GM21423 (cell line): ENCODE measurements at regions not wholly inside any gene's neighbourhood (a gene's known extent, or its start where the extent isn't known, plus 50 kb on each side); places are given as distances from the start of the nearest gene placed in this dataset.

Source experiments
- ATAC-seq: cut with Tn5 transposase; IDR thresholded peaks from one replicate; pipeline ENCODE4 v1.9.1; 2021; ENCODE audit warnings: mild to moderate bottlenecking, moderate library complexity; ENCODE audit not compliant: unreplicated experiment

DNA sequence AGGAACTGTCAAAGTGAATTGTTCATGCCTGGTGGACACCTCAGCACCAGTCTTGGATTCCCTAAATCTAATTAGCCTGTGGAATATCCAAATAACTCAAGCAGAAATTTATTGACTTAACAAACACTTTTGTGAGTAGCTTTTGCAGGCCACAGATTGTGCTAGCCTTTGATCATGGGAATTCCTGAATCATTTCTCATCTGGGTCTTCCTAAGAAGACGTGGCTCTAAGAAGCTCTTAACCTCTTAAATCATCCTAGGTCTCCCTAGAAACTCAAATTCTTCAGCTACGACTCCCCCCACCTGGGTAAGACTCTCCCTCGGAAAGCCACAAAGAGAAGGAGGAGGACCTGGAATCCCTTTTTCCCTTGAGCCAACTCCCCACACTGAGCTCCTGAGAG lies 53.8 kb upstream of the PSEN2 start:
- no peak for ATAC-seq

DNA sequence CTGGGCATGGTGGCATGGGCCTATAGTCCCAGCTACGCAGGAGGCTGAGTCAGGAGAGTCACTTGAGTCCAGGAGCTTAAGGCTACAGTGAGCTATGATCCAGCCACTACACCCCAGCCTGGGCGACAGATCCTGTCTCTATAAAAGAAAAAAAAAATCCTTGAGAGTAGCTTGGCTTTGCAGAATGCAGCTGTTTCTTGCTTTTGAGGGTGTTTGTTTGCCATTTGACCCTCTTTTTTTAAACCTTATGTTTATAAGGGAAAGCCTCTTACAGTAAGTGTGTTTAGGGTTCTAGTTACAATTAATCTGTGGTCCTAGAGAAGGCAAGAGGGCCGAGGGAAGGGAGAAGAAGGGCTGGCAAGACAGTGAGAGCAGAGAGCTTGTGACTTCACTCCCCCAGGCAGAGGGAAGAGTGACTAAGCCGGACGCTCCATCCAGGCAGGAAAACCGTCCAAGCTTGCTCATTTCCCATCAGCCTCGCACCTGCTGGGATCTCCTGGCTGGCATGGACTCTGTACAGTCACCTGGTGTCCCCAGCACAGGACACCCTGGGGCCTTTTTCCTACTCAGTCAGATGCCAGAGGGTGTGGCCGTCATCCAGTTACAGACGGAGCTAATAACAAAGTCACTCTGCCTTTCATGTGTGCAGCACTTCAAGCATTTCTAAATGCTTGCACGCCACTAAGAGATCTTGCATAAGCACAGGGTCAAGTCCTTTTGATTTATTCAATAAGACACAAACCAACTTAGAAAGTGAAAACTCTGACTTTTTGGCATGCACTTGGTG lies 55.5 kb upstream of the PSEN2 start:
- ATAC-seq: no peak

DNA sequence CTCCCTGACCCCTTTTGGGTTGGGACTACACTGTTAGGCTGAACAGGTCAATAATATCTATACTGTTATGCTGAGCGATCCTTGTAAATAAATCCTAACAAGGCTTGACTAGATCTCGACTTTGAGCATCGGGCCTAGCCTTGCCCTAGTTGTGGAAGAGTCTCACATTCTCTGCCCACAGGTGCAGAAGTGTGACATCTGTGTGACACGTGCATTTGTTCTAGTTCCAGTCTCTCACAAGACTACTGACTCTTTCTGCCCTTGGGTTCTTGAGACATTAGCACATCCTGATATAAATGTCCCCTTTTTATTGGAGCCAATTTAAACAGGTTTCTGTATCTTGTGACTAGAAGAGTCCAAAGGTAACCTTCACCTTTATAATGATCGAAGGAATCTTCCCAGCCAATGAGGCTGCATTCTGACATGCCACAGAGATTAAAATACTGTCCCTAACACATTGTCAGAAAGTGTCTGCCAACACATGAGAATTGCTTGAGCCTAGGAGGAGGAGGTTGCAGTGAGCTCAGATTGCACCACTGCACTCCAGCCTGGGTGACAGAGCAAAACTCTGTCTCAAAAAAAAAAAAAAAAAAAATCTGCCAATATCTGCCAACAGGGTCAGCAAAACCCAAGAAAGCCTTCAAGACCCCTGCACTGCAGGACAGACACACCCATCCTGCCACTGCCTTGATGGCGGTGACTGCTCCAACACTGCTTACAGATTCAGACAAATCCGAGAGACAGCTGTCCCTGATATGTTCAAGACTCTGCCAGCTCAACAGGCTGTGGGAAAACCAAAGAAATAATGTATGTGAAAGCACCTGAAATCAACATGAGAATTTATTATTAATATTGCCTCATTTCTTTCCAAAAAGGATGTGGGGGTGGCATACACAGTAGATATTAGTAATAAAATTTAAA lies 56.5 kb upstream of the PSEN2 start:
- ATAC-seq: no peak

DNA sequence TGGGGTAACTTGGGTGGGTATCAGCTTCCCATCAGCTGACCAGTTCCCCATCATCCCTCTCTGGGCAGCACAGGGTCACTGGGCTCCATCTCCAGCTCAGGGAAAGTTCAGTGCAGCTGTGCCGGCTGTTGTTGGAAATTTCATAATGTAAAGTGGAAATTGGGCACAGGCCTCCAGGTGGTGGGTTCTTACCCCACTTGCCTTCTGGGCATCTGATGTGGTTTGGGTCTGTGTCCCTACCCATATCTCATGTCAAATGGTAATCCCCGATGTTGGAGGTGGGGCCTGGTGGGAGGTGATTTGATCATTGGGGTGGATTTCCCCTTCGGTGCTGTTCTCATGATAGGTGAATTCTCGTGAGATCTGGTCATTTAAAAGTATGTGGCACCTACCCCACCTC lies 59.7 kb upstream of the PSEN2 start:
- ATAC-seq: no peak

DNA sequence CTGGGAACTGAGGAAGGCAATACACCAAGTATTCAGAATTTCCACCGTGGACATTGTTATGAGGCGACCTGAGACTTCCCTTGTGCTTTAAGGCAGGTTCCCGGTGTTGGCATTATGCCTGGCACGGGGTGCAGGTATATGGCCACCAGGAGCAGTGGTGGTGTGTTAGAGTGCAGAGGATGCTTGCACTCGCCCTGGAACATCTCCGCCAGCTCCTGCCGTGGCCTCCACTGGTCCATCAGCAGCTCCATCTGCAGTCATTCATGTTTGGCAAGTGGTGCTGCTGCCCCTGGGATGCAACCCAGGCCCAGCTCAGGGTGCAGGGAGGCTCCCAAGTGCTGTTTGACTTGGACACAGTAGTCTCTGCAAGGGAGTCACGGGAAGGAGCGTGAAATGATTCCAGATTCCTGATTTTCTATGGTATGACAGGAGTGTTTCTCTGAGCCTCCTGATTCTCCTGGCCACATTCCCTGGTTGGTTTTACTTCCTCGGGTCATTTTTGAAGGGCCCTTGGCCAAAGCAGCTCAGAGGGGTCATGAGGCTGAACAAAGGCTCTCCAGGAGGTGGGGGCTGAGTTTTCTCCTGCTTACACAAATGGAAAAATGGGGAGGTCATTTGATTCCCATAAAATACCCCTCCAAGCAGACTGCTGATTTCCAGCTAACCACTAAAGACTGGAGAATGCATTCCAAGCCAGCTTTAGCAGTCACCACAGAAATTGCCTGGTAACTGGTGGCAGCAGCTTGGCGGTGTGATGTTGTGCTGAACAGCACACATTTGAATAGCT lies 60.4 kb upstream of the PSEN2 start:
- ATAC-seq: no peak

DNA sequence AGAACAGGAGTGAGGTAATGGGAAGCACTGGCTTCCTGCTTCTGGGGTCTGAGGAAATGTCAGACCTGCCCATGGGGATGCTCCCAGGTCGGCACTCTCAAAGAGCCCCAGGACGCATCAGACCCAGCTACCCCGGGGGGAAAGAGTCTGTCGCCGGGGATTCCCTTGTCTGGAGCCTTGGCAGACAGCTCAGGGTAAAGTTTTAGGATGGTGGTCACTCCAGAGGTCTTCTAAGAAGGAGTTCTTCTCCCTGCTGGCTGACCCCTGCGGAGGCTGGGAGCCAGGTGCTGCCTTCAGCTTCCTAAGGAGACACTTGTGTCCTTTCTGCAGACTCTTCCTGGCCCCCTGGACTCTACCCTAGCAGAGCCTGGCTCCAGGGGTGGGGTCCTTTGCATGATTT lies 61.9 kb upstream of the PSEN2 start:
- ATAC-seq: no peak

DNA sequence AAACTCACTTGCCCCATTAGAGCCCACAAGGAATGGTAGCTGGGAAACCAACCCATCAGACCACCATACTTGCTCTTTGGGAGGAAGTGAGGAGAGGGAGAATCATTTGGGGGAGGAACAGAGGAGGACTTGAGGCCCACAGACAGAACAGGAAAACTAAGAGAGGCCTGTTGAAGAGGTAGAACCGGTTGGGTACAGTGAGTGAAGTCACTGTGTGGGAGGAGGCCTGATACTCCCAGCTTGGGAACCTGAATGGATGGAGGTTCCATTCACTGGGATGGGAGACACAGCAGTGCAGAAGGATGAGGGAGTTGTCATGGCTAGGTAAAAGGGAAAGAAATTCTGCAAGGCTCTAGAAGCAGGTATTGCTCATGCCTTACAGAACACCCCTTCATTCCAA lies 63.4 kb upstream of the PSEN2 start:
- ATAC-seq: no peak

DNA sequence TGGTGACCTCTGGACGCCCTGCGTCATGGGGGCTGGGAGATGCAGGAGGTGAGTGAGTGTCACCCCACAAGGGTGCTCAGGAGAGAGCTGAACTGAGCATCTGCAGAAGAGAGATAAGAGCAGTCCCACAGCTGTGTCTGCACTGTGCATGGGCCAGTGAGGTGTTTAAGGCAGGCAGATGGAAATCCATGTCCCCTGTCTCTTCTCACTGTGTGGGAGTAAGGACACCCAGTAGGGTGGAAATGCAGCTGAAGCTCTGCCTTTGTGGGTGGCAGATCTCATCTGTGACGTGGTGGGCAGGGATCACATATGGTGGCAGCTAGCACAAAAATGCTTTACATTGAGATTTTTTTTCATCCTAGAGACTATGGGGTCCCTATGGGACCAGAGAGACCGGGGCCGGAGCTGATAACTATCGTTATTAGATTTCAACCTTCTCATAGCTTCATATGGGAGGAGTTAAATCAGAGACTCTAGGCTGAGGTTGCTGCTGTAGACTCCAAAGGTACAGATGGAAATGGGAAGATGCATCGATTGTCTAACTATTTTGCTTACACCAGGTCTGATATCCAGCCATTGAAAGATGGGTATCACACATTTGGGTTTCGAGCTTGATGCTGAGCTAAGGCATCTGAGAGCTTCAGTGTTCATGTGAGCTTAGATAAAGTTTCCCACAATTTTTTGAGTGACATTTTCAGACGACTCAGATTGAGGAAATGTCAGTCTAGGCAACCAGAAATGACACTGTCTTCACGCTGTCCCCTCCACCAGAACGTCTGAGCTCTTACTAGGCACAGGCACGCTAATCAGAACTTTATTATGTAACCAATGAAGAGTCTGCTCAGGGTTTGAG lies 65.3 kb upstream of the PSEN2 start:
- ATAC-seq: no peak

DNA sequence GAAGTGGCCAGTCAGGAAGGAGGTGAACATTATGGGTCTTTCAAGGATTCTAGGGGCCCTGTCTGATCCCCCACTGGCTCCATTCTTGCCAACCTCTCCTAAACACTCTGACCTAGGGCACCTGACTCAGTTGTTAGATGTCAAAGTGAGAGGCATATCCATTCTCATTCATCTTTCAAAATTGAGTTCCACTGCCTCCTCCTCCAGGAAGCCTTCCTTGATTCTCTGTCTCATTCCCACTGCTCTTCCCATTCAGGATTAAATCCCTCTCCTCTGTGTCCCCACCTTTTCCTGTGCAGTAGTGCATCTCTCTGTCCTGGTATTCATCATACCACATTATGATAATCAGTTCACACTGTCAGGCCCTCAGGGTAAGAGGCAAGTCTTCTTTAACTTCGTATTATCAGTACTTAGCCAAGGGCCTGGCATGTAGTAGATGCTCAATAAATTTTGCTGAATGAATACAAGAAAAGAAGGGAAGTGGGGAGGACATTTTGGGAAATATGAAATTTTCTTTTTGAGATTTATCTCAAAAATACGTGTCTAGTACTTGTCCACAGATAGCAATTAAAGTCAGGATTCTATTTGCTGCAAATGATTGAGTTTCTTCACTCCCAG lies 61.8 kb upstream of the ITPKB start:
- ATAC-seq: no peak

DNA sequence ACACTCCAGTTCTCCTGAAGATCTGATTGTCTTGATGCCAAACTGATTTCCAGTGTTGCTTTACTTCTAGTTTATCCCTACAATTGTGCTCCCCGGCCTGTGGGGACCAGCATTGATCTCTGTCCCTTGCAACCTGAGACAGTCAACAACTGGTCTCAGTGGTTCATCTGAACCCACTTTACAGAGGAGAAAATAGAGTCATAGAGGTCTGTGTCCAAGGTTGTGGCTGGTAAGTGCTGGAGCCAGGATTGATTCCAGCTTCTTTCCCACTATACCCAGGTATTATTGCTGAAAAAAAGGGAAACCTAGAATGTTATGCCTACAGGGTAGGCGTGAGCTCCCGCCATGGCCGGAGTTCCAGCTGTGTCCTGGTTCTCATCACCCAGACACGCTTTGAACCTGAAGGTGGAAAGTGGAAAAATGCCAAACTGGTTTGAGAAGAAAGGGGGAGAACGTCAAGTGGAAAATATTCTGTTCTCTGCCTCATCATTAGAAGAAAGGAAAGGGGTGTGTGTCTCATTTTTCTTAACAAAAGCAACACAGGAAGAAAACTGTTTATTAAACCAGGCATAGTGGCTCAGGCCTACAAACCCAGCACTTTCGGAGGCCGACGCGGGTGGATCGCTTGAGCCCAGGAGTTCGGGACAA lies 60.7 kb upstream of the ITPKB start:
- ATAC-seq: no peak

DNA sequence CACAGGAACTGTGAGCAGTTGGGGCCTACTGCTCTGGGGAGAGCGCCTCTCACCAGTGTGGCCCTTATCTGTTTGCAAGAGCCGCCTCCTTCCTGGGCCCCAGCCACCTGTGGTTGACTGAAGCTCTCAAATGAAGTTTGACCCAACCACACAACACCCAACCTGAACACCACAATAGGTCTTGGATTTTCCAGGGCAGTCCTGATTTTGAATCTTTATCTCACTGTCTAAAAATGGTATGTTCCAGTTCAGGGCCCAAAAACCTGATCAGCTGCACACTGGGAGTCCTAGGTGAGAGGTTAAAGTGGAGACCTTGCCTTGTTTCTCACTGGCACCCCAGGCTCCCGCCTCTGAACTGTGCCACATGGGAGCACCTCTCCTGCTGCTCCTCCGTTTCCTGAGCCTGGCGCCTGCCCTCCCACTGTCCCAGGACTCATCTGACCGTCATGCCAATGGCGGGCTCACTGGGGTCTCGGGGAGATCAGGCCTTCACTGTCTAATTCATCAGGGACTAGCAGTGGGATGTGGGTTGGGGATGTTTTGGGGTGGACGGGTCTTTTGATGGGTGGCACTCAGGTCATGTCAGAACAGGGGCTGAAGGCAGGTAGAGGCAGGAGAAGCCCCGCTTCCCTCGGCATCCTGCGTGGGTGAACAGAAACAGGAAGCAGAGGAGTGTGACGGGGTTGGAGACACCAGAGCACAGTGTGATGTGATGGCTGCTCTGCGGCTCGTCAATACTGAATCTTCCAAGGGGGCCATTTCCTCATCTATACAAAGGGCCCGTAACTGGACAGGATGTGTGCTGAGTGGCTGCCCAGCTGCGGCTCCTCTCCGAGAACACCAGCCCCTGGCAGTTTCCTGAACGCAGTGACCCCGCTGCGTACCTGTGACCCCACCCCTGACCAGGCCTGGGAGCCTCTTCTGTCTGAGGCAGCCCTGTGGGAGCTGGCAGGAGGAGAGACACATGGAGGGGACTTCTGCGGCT lies 59.6 kb upstream of the ITPKB start:
- ATAC-seq: peak; percentile 64

DNA sequence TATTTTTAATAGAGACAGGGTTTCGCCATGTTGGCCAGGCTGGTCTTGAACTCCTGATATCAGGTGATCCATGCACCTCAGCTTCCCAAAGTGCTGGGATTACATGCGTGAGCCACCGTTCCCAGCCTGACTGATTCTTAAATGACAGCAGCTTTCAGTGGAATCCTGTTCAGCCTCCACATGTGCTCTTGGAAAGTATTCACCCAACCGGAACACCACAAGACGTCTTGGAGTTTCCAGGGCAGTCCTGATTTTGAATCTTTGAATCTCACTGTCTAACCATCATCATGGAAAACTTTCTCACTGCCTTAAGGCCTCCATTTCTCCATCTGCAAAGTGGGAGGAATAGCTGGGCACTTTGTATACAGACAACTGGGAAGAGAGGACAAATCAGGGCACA lies 58.1 kb upstream of the ITPKB start:
- no peak for ATAC-seq

DNA sequence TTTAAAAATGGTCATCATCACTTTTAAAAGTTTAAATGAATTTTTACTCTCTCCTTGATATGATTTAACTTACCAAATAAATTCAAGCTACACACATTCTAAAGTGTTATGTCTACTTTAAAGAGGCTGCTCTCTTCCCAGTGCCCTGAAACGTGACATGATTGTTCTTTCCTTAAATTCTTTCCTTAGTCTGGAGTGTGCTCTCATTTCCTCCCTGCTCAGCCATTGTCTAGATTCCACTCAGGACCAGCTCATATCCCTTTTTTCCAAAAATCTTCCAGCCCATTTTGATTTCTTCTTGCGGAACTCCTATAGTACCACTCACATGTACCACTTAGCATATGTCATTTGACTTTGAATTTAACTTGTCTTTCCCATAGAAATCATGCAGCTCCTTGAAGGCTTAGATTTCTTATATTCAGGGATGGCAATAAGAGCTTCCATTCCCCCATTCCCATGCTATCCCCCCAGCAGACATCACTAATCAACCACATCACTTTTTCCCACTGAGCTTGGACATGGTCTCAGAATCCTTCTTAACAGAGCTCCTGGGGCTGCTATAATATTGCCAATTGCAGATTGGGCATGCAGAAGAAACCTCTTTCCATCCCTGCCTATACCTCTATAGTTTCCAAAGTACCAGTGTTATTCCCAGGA lies 54.7 kb upstream of the ITPKB start:
- ATAC-seq: no peak

DNA sequence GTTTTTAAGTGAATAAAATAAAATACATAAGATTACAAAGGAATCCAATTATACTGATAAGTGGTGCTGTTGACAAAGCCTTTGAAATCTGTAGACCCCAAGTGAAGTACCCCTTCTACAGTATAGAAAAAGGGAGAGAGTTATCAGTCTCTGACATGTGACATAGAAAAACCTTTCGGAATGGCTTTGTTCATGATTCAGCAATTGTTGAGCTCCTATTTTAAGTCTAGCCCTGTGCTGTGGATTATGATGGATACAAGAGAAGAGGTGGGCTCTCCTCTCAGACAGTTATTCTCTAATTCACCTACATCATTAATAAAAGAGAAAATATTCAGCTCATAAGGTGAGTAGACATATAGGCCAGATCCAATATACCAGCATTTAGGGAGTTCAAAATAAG lies 53.3 kb upstream of the ITPKB start:
- no peak for ATAC-seq

DNA sequence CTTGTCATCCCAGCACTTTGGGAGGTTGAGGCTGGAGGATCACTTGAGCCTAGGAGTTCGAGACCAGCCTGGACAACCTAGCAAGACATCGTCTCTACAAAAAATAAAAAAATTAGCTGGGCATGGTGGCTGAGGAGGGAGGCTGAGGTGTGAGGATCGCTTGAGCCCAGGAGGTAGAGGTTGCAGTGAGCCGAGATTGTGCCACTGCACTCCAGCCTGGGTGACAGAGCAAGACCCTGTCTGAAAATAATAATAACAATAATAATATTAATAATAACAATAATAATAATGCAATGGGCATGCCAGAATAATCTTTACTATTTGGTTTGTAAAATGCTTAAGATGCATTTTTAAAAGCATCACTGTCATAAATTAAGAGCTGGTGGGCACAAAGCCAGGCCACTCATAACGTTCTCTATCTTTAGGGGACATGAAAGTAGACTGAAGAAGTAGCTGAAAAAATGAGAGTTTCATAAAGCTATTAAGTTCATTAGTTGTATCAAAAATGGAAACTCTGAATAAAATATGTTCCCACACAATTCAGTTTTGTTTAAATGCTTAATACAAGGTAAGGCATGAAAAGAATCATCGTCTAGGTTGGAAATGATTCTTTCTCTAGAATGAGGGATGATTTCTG lies 51.6 kb upstream of the ITPKB start:
- ATAC-seq: no peak

DNA sequence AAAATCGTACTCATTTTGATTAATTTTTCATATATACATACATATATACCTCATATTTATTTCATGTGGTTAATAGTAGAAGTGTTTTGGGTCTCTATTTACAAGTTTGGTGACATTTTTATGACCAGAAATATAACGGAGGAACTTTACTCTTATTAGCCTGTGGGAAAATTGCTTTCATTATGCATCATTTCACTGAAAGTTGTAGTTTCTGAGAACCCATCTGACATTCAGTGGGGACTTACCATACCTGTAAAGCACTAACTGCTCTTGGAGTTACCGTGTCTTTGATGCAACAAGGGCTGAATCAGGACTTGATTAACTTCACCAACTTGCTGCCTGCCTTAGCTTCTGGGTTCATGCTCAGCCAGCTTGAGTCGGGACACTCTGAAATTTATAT lies 49.9 kb upstream of the ITPKB start:
- no peak for ATAC-seq
